ENCODE measurements at regions not wholly inside any gene's neighbourhood (a gene's known extent, or its start where the extent isn't known, plus 50 kb on each side); places are given as distances from the start of the nearest gene placed in this dataset.

DNA sequence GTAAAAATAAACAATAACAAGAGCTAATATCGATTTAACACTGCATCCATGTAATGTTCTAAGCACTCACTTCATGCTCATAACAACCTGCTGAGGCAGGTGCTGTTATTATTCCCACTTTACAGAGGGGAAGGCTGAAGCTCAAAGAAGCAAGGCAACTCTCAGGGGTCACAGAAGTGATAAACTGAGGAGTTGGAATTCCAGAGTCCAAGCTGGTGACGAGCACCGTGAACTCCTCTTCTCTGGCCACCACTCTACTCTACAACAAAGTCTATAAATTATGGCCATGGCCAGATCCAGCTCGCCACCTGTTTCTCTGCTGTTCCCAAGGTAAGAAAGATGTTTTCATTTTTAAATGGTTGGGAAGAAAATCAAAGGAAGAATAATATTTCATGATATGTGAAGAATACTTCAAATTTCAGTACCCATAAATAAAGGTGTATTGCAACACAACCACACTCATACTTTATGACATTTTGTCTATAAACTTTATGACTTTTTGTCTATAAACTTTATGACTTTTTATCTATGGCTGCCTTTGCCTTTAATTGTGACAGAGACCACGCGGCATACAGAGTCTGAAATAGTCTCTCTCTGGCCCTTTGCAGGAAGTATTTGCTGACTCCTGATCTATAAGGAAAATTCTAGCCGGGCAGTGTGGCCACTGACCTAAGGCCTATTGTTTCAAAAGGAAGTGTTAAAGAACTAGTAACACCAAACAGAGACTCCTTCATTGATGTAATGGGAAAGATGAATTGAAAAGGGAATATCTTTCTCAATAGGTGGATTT lies 113.2 kb upstream of the KCNG1 start:
- no peaks in the 10 kb centered on the region for H3K36me3 ChIP-seq
- TF ChIP-seq, protein P1, sequence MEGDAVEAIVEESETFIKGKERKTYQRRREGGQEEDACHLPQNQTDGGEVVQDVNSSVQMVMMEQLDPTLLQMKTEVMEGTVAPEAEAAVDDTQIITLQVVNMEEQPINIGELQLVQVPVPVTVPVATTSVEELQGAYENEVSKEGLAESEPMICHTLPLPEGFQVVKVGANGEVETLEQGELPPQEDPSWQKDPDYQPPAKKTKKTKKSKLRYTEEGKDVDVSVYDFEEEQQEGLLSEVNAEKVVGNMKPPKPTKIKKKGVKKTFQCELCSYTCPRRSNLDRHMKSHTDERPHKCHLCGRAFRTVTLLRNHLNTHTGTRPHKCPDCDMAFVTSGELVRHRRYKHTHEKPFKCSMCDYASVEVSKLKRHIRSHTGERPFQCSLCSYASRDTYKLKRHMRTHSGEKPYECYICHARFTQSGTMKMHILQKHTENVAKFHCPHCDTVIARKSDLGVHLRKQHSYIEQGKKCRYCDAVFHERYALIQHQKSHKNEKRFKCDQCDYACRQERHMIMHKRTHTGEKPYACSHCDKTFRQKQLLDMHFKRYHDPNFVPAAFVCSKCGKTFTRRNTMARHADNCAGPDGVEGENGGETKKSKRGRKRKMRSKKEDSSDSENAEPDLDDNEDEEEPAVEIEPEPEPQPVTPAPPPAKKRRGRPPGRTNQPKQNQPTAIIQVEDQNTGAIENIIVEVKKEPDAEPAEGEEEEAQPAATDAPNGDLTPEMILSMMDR (IDR thresholded peaks at IDR 0.05; ENCODE audit: low read depth, low read length): no peak
- no peak for DNase-seq
- no peak overlapping the region for H3K27ac ChIP-seq
- peaks cover 88% of the 10 kb centered on the region for H3K27me3 ChIP-seq (ENCODE audit: insufficient read depth, low read depth, severe bottlenecking)
- H3K4me3 ChIP-seq (ENCODE audit: low read depth, low read length): no peak overlapping the region
- H3K9me3 ChIP-seq (ENCODE audit: severe bottlenecking): no peaks in the 10 kb centered on the region

- DNase-seq: no peak
- Histone ChIP-seq H3K4me3 (ENCODE audit: low read depth, low read length) (no peak overlapping the region), H3K27ac (no peak overlapping the region), H3K27me3 (ENCODE audit: insufficient read depth, low read depth, severe bottlenecking) (peaks cover 90% of the 10 kb centered on the region), H3K36me3 (no peaks in the 10 kb centered on the region), H3K9me3 (ENCODE audit: severe bottlenecking) (no peaks in the 10 kb centered on the region)
- TF ChIP-seq, protein P1 (IDR thresholded peaks at IDR 0.05; ENCODE audit: low read depth, low read length): no peak
Observed at GRCh38 chr20:51134405-51134804, 111.5 kb upstream of the KCNG1 start.

GRCh38 chr20:51132279-51132678 lies 109.4 kb upstream of the KCNG1 start:
- TF ChIP-seq, protein P1 (IDR thresholded peaks at IDR 0.05; ENCODE audit: low read depth, low read length): no peak
- H3K27me3 ChIP-seq (ENCODE audit: insufficient read depth, low read depth, severe bottlenecking): peaks cover 95% of the 10 kb centered on the region
- no peak overlapping the region for H3K4me3 ChIP-seq (ENCODE audit: low read depth, low read length)
- DNase-seq: no peak
- H3K27ac ChIP-seq: no peak overlapping the region
- H3K9me3 ChIP-seq (ENCODE audit: severe bottlenecking): no peaks in the 10 kb centered on the region
- no peaks in the 10 kb centered on the region for H3K36me3 ChIP-seq

DNA sequence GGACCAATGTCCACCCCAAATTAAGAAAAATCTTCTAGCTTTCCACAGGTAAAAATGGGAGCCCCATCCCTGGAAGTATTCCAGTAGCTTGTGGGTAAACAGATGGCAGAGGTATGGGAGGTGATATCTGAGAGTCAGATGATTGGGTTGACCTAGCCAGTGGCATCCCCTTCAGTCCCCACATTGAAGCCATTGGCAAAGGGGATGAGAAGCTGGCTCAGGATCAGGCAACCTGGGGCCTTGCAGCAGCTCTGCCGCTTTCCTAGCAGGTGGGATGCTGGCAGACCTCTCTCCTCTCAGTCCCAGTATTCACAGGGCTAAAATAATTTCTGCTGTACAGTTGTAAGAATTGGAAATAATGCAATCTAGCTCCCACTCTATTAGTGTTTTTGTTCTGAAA lies 108.9 kb upstream of the KCNG1 start:
- TF ChIP-seq, protein P1 (IDR thresholded peaks at IDR 0.05; ENCODE audit: low read depth, low read length): no peak
- Histone ChIP-seq H3K4me3 (ENCODE audit: low read depth, low read length) (no peak overlapping the region), H3K9me3 (ENCODE audit: severe bottlenecking) (no peaks in the 10 kb centered on the region), H3K27ac (no peak overlapping the region), H3K27me3 (ENCODE audit: insufficient read depth, low read depth, severe bottlenecking) (peaks cover 99% of the 10 kb centered on the region), H3K36me3 (no peaks in the 10 kb centered on the region)
- no peak for DNase-seq

DNA sequence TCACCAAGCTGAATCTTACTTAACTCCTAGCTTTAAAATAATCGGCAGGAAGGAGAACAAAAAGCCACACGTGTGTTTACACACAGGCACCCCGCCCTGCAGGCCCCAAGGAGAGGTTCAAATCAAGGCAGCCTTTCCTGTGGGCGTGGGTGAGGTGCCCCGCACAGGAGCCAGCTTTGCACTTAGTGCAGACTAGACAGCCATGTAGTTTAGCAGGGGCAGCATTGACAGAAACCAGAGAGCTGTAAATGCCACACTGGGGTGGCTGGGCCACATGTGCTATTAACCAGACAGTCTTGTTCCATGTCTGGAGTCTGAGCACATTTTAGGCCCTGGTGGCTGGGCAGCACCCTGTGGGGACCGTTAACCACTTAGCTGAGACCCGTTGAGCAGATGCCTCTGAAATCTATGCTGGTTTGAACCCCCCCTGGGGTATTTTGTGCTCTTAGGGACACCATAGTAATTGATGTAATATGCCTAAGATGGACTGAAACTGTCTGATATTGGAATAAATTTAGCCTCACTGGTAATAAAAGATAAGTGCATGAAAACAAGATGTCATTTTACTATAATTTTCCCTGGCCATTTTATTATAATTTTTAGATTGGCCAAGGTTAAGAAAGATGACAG lies 106.4 kb upstream of the KCNG1 start:
- H3K4me3 ChIP-seq (ENCODE audit: low read depth, low read length): no peak overlapping the region
- no peaks in the 10 kb centered on the region for H3K9me3 ChIP-seq (ENCODE audit: severe bottlenecking)
- peaks cover 98% of the 10 kb centered on the region for H3K27me3 ChIP-seq (ENCODE audit: insufficient read depth, low read depth, severe bottlenecking)
- TF ChIP-seq, protein P1 (IDR thresholded peaks at IDR 0.05; ENCODE audit: low read depth, low read length): no peak
- no peak overlapping the region for H3K27ac ChIP-seq
- no peaks in the 10 kb centered on the region for H3K36me3 ChIP-seq
- no peak for DNase-seq

Data from WERI-Rb-1 (cell line).